ENCODE measurements at regions not wholly inside any gene's neighbourhood (a gene's known extent, or its start where the extent isn't known, plus 50 kb on each side); places are given as distances from the start of the nearest gene placed in this dataset.

DNA sequence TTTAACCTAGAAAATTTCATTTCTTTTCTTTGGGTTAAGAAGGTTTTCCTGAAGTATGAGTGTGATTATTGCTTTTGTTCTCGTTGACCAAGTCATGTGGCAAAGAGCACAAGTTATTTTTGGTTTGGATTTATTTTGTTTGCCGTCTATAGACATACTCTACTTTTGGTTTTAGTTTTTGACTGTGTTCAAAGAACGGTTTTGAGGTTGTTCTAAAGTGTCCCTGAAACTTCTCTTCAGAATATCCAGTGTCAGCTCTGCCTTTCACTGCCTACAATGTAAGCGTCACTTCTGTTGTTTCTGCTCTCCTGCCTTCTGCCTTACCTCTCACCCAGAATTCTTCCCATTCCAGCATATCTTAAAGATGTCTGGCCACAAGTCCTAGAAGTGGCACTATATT lies 812.2 kb downstream of the C4orf33 start:
- Histone ChIP-seq H3K4me1 (ENCODE audit: control insufficient read depth in 1 of 2, insufficient read depth in 2 of 2, low read length in 2 of 2) (no peaks in the 10 kb centered on the region), H3K36me3 (ENCODE audit: control insufficient read depth in 1 of 2, insufficient read depth in 2 of 2, low read length in 2 of 2) (no peaks in the 10 kb centered on the region), H3K27me3 (ENCODE audit: control insufficient read depth in 1 of 2, insufficient read depth in 2 of 2, low read length in 2 of 2) (no peaks in the 10 kb centered on the region), H3K27ac (ENCODE audit: low read depth, low read length) (no peak overlapping the region), H3K9ac (ENCODE audit: low read depth in 1 of 2, low read length in 2 of 2) (no peak overlapping the region), H3K9me3 (ENCODE audit: control insufficient read depth in 1 of 2, low read length in 2 of 2) (no peaks in the 10 kb centered on the region), H3K4me3 (ENCODE audit: low read depth in 1 of 2, low read length in 2 of 2) (no peak overlapping the region)

- H3K9me3 ChIP-seq (ENCODE audit: control insufficient read depth in 1 of 2, low read length in 2 of 2) = no peaks in the 10 kb centered on the region
- H3K36me3 ChIP-seq (ENCODE audit: control insufficient read depth in 1 of 2, insufficient read depth in 2 of 2, low read length in 2 of 2) = no peaks in the 10 kb centered on the region
- H3K9ac ChIP-seq (ENCODE audit: low read depth in 1 of 2, low read length in 2 of 2) = no peak overlapping the region
- no peak overlapping the region for H3K27ac ChIP-seq (ENCODE audit: low read depth, low read length)
- H3K4me1 ChIP-seq (ENCODE audit: control insufficient read depth in 1 of 2, insufficient read depth in 2 of 2, low read length in 2 of 2) = no peaks in the 10 kb centered on the region
- H3K27me3 ChIP-seq (ENCODE audit: control insufficient read depth in 1 of 2, insufficient read depth in 2 of 2, low read length in 2 of 2) = no peaks in the 10 kb centered on the region
- no peak overlapping the region for H3K4me3 ChIP-seq (ENCODE audit: low read depth in 1 of 2, low read length in 2 of 2)
Observed at GRCh38 chr4:129916991-129917390, 821.0 kb downstream of the C4orf33 start.

DNA sequence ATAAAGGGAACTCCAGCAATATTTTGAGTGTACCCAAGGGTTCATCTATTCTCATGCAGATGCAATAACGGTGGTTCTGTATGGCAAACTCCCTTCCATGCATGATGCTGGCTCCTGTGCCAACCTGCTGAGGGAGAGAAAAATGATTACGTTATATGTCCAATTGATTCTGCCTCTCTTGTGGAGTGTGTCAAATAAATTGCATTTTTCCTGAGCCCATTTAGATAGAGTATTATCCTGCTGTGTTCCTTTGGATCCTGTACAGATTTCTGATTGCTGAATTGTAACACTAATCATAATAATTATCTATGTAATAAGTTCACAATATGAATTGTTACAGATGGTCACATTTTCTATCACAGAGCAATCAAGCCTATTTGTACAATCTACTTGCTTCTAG lies 821.7 kb downstream of the C4orf33 start:
- Histone ChIP-seq H3K4me1 (ENCODE audit: control insufficient read depth in 1 of 2, insufficient read depth in 2 of 2, low read length in 2 of 2) (no peaks in the 10 kb centered on the region), H3K27ac (ENCODE audit: low read depth, low read length) (no peak overlapping the region), H3K36me3 (ENCODE audit: control insufficient read depth in 1 of 2, insufficient read depth in 2 of 2, low read length in 2 of 2) (no peaks in the 10 kb centered on the region), H3K9ac (ENCODE audit: low read depth in 1 of 2, low read length in 2 of 2) (no peak overlapping the region), H3K9me3 (ENCODE audit: control insufficient read depth in 1 of 2, low read length in 2 of 2) (no peaks in the 10 kb centered on the region), H3K27me3 (ENCODE audit: control insufficient read depth in 1 of 2, insufficient read depth in 2 of 2, low read length in 2 of 2) (no peaks in the 10 kb centered on the region), H3K4me3 (ENCODE audit: low read depth in 1 of 2, low read length in 2 of 2) (no peak overlapping the region)

GRCh38 chr4:129926936-129927335 lies 831.0 kb downstream of the C4orf33 start:
- Histone ChIP-seq H3K27me3 (ENCODE audit: control insufficient read depth in 1 of 2, insufficient read depth in 2 of 2, low read length in 2 of 2) (no peaks in the 10 kb centered on the region), H3K27ac (ENCODE audit: low read depth, low read length) (no peak overlapping the region), H3K4me3 (ENCODE audit: low read depth in 1 of 2, low read length in 2 of 2) (no peak overlapping the region), H3K9me3 (ENCODE audit: control insufficient read depth in 1 of 2, low read length in 2 of 2) (no peaks in the 10 kb centered on the region), H3K9ac (ENCODE audit: low read depth in 1 of 2, low read length in 2 of 2) (no peak overlapping the region), H3K36me3 (ENCODE audit: control insufficient read depth in 1 of 2, insufficient read depth in 2 of 2, low read length in 2 of 2) (no peaks in the 10 kb centered on the region), H3K4me1 (ENCODE audit: control insufficient read depth in 1 of 2, insufficient read depth in 2 of 2, low read length in 2 of 2) (no peaks in the 10 kb centered on the region)

- no peaks in the 10 kb centered on the region for H3K9me3 ChIP-seq (ENCODE audit: control insufficient read depth in 1 of 2, low read length in 2 of 2)
- H3K27me3 ChIP-seq (ENCODE audit: control insufficient read depth in 1 of 2, insufficient read depth in 2 of 2, low read length in 2 of 2) = no peaks in the 10 kb centered on the region
- H3K4me3 ChIP-seq (ENCODE audit: low read depth in 1 of 2, low read length in 2 of 2) = no peak overlapping the region
- H3K9ac ChIP-seq (ENCODE audit: low read depth in 1 of 2, low read length in 2 of 2) = no peak overlapping the region
- no peaks in the 10 kb centered on the region for H3K36me3 ChIP-seq (ENCODE audit: control insufficient read depth in 1 of 2, insufficient read depth in 2 of 2, low read length in 2 of 2)
- no peak overlapping the region for H3K27ac ChIP-seq (ENCODE audit: low read depth, low read length)
- no peaks in the 10 kb centered on the region for H3K4me1 ChIP-seq (ENCODE audit: control insufficient read depth in 1 of 2, insufficient read depth in 2 of 2, low read length in 2 of 2)
Observed at GRCh38 chr4:129929052-129929451, 833.1 kb downstream of the C4orf33 start.

DNA sequence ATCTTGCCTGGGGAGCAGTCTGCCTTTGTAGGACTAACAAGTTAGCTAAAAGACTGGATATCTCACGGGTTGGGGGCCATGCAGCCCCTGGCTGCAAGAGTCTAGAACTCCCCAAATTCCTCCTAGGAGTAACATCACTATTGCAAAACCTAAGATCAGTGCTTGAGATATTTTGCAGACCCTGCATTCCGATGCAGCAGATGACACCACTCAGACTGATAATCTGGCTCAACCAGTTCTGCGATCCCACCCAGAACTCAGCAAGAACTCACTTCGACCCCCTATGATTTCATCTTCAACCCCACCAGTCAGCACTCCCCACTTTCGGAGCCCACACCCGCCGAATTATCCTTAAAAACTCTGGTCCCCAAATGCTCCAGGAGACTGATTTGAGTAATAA lies 834.0 kb downstream of the C4orf33 start:
- no peaks in the 10 kb centered on the region for H3K9me3 ChIP-seq (ENCODE audit: control insufficient read depth in 1 of 2, low read length in 2 of 2)
- H3K9ac ChIP-seq (ENCODE audit: low read depth in 1 of 2, low read length in 2 of 2) = no peak overlapping the region
- H3K27me3 ChIP-seq (ENCODE audit: control insufficient read depth in 1 of 2, insufficient read depth in 2 of 2, low read length in 2 of 2) = no peaks in the 10 kb centered on the region
- no peak overlapping the region for H3K27ac ChIP-seq (ENCODE audit: low read depth, low read length)
- no peak overlapping the region for H3K4me3 ChIP-seq (ENCODE audit: low read depth in 1 of 2, low read length in 2 of 2)
- H3K4me1 ChIP-seq (ENCODE audit: control insufficient read depth in 1 of 2, insufficient read depth in 2 of 2, low read length in 2 of 2) = no peaks in the 10 kb centered on the region
- H3K36me3 ChIP-seq (ENCODE audit: control insufficient read depth in 1 of 2, insufficient read depth in 2 of 2, low read length in 2 of 2) = no peaks in the 10 kb centered on the region

- no peak overlapping the region for H3K4me3 ChIP-seq (ENCODE audit: low read depth in 1 of 2, low read length in 2 of 2)
- no peak overlapping the region for H3K9ac ChIP-seq (ENCODE audit: low read depth in 1 of 2, low read length in 2 of 2)
- H3K9me3 ChIP-seq (ENCODE audit: control insufficient read depth in 1 of 2, low read length in 2 of 2) = no peaks in the 10 kb centered on the region
- H3K4me1 ChIP-seq (ENCODE audit: control insufficient read depth in 1 of 2, insufficient read depth in 2 of 2, low read length in 2 of 2) = no peaks in the 10 kb centered on the region
- no peaks in the 10 kb centered on the region for H3K36me3 ChIP-seq (ENCODE audit: control insufficient read depth in 1 of 2, insufficient read depth in 2 of 2, low read length in 2 of 2)
- no peak overlapping the region for H3K27ac ChIP-seq (ENCODE audit: low read depth, low read length)
- H3K27me3 ChIP-seq (ENCODE audit: control insufficient read depth in 1 of 2, insufficient read depth in 2 of 2, low read length in 2 of 2) = no peaks in the 10 kb centered on the region
Observed at GRCh38 chr4:129950217-129950616, 854.3 kb downstream of the C4orf33 start.

GRCh38 chr4:129966175-129966574 lies 870.2 kb downstream of the C4orf33 start:
- Histone ChIP-seq H3K4me1 (ENCODE audit: control insufficient read depth in 1 of 2, insufficient read depth in 2 of 2, low read length in 2 of 2) (no peaks in the 10 kb centered on the region), H3K27ac (ENCODE audit: low read depth, low read length) (no peak overlapping the region), H3K4me3 (ENCODE audit: low read depth in 1 of 2, low read length in 2 of 2) (no peak overlapping the region), H3K36me3 (ENCODE audit: control insufficient read depth in 1 of 2, insufficient read depth in 2 of 2, low read length in 2 of 2) (no peaks in the 10 kb centered on the region), H3K9me3 (ENCODE audit: control insufficient read depth in 1 of 2, low read length in 2 of 2) (no peaks in the 10 kb centered on the region), H3K27me3 (ENCODE audit: control insufficient read depth in 1 of 2, insufficient read depth in 2 of 2, low read length in 2 of 2) (no peaks in the 10 kb centered on the region), H3K9ac (ENCODE audit: low read depth in 1 of 2, low read length in 2 of 2) (no peak overlapping the region)

- H3K9me3 ChIP-seq (ENCODE audit: control insufficient read depth in 1 of 2, low read length in 2 of 2) = no peaks in the 10 kb centered on the region
- no peaks in the 10 kb centered on the region for H3K36me3 ChIP-seq (ENCODE audit: control insufficient read depth in 1 of 2, insufficient read depth in 2 of 2, low read length in 2 of 2)
- H3K27ac ChIP-seq (ENCODE audit: low read depth, low read length) = no peak overlapping the region
- no peak overlapping the region for H3K4me3 ChIP-seq (ENCODE audit: low read depth in 1 of 2, low read length in 2 of 2)
- no peak overlapping the region for H3K9ac ChIP-seq (ENCODE audit: low read depth in 1 of 2, low read length in 2 of 2)
- H3K4me1 ChIP-seq (ENCODE audit: control insufficient read depth in 1 of 2, insufficient read depth in 2 of 2, low read length in 2 of 2) = no peaks in the 10 kb centered on the region
- no peaks in the 10 kb centered on the region for H3K27me3 ChIP-seq (ENCODE audit: control insufficient read depth in 1 of 2, insufficient read depth in 2 of 2, low read length in 2 of 2)
Observed at GRCh38 chr4:129968366-129968765, 872.4 kb downstream of the C4orf33 start.

DNA sequence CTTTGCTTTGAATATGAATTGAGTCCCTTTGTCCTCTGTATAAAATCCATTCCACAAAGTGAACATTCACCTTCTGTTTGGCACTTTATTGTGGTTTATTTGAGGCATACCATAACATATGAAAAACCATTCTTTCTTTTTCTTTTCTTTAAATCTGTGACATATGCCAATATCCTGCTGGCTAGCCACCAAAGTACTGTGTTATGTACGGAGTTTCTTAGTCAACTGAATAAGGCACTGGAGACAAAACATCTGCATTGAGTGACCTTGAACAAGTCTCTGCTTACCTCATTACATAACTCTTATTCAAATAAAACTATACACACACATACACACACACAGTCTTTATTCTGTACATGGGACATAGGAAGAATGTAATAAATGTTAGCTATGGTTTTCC lies 872.8 kb downstream of the C4orf33 start:
- H3K9me3 ChIP-seq (ENCODE audit: control insufficient read depth in 1 of 2, low read length in 2 of 2) = no peaks in the 10 kb centered on the region
- no peaks in the 10 kb centered on the region for H3K4me1 ChIP-seq (ENCODE audit: control insufficient read depth in 1 of 2, insufficient read depth in 2 of 2, low read length in 2 of 2)
- no peaks in the 10 kb centered on the region for H3K27me3 ChIP-seq (ENCODE audit: control insufficient read depth in 1 of 2, insufficient read depth in 2 of 2, low read length in 2 of 2)
- H3K36me3 ChIP-seq (ENCODE audit: control insufficient read depth in 1 of 2, insufficient read depth in 2 of 2, low read length in 2 of 2) = no peaks in the 10 kb centered on the region
- H3K27ac ChIP-seq (ENCODE audit: low read depth, low read length) = no peak overlapping the region
- no peak overlapping the region for H3K4me3 ChIP-seq (ENCODE audit: low read depth in 1 of 2, low read length in 2 of 2)
- H3K9ac ChIP-seq (ENCODE audit: low read depth in 1 of 2, low read length in 2 of 2) = no peak overlapping the region

DNA sequence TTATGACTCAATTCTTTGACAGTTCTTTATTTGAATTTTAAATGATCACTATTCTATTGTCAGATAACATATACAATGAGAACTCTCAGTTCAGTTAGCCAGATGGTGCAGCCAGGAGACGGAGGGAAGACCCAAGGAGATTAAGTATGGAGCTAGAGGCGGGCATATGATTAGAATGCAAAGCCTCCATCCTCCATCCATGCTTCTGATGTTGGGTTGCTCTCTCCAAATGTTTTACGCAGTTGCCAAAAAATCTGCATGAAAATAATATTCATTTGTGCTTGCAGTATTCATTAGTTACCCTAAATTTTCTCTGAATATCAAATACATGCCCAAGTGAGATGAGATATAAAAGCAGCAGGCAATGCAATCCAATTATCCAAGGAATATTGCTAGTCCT lies 874.8 kb downstream of the C4orf33 start:
- Histone ChIP-seq H3K27me3 (ENCODE audit: control insufficient read depth in 1 of 2, insufficient read depth in 2 of 2, low read length in 2 of 2) (no peaks in the 10 kb centered on the region), H3K27ac (ENCODE audit: low read depth, low read length) (no peak overlapping the region), H3K4me3 (ENCODE audit: low read depth in 1 of 2, low read length in 2 of 2) (no peak overlapping the region), H3K36me3 (ENCODE audit: control insufficient read depth in 1 of 2, insufficient read depth in 2 of 2, low read length in 2 of 2) (no peaks in the 10 kb centered on the region), H3K9me3 (ENCODE audit: control insufficient read depth in 1 of 2, low read length in 2 of 2) (no peaks in the 10 kb centered on the region), H3K4me1 (ENCODE audit: control insufficient read depth in 1 of 2, insufficient read depth in 2 of 2, low read length in 2 of 2) (no peaks in the 10 kb centered on the region), H3K9ac (ENCODE audit: low read depth in 1 of 2, low read length in 2 of 2) (no peak overlapping the region)
